ENCODE measurements at regions not wholly inside any gene's neighbourhood (a gene's known extent, or its start where the extent isn't known, plus 50 kb on each side); places are given as distances from the start of the nearest gene placed in this dataset.

- TF ChIP-seq CTCF (IDR thresholded peaks at IDR 0.05) (no peak), EP300 (IDR thresholded peaks at IDR 0.05) (no peak), POLR2AphosphoS5 (IDR thresholded peaks at IDR 0.05) (no peak), POLR2A (IDR thresholded peaks at IDR 0.05) (no peak)
Measured at GRCh38 chr7:60017-60675, 132.2 kb upstream of the FAM20C start.
